Activated CD8-positive, alpha-beta T cell treated with anti-CD3 and anti-CD28 coated beads for 36 hours (primary cell): ENCODE measurements at regions not wholly inside any gene's neighbourhood (a gene's known extent, or its start where the extent isn't known, plus 50 kb on each side); places are given as distances from the start of the nearest gene placed in this dataset.

ENCODE experiments used
- ATAC-seq: fragments of 200-7000 bp; cut with Tn5 transposase; one replicate; pipeline ENCODE4 v1.10.0; 2021; ENCODE audit warnings: mild to moderate bottlenecking, moderate library complexity
- CTCF ChIA-PET: fragments of 350-600 bp; sonication (Branson Sonifier 250); formaldehyde crosslinking; loops from one replicate; lab custom pipeline; 2021; ENCODE audit warnings: antibody characterized with exemption; lab: Charles Lee
- POLR2A ChIA-PET: fragments of 350-600 bp; sonication (Branson Sonifier 250); formaldehyde crosslinking; loops from one replicate; lab custom pipeline; 2021; ENCODE audit warnings: antibody characterized with exemption; lab: Charles Lee
- DNase-seq: peaks from one replicate; pipeline ENCODE4 v3.0.0-alpha.2; 2020
- H3K27ac Mint-ChIP-seq: one replicate; pipeline ENCODE4 v1.8.0; 2021; ENCODE audit warnings: mild to moderate bottlenecking, mixed read lengths
- H3K27me3 Mint-ChIP-seq: one replicate; pipeline ENCODE4 v1.8.0; 2021; ENCODE audit warnings: mixed read lengths
- H3K36me3 Mint-ChIP-seq: one replicate; pipeline ENCODE4 v1.8.0; 2021; ENCODE audit warnings: low read depth, mixed read lengths
- H3K4me1 Mint-ChIP-seq: one replicate; pipeline ENCODE4 v1.8.0; 2021; ENCODE audit warnings: low read depth, mixed read lengths
- H3K4me3 Mint-ChIP-seq: one replicate; pipeline ENCODE4 v1.8.0; 2021; ENCODE audit warnings: mild to moderate bottlenecking, moderate library complexity, mixed read lengths
- H3K9me3 Mint-ChIP-seq: one replicate; pipeline ENCODE4 v1.8.0; 2021; ENCODE audit warnings: mixed read lengths
- CTCF ChIP-seq: fragments of 200-600 bp; IDR thresholded peaks from one replicate; pipeline ENCODE4 v1.8.0; 2022; ENCODE audit warnings: antibody characterized with exemption, mild to moderate bottlenecking
- intact Hi-C: fragments of 100-400 bp; cut with micrococcal nuclease; formaldehyde crosslinking; loops from one replicate; pipeline ENCODE4 v1.10.0; 2022

DNA sequence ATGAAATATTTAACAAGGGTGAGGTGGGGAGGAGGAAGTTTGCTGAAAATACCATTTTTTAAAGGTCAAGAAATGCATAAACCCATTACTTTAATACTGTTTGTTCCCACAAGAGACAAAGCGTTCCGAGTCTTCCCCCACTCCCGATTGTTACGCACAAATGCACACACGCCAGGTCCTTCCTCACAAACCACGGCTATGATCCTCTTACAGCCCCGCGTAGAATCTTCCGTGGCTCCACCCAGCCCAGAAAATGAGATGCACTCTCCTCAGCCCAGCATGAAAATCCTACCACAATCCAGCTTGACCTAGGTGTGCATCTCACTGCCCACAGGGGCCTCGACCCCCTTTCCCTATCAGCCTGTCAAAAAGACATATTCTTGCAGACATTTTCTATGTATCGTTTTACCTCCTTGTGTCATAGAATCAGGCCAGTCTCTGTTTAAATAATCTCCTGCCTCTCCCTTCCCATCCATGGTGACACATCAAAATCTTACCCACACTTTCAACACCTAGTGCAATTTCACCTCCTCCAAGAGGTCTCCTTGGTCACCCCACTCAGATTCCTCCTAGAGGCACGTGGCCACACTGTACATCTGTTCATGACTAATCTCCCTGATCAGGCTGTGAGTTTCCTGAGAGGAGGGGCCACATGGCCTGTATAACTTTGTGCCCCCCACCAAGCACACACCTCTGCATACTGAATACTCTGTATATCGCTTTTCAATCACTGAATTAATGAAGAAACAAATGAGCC lies 491.0 kb upstream of the KLHL29 start:
- Mint-ChIP-seq H3K36me3 (no peaks in the 10 kb centered on the region), H3K4me1 (no peaks in the 10 kb centered on the region), H3K27me3 (peaks cover 1% of the 10 kb centered on the region), H3K9me3 (no peaks in the 10 kb centered on the region), H3K4me3 (no peak overlapping the region), H3K27ac (no peak overlapping the region)
- intact Hi-C loops, result no loop called here
- no peak for DNase-seq
- POLR2A ChIA-PET, result no interaction called here
- no peak for TF ChIP-seq CTCF
- CTCF ChIA-PET, result no interaction called here
- no peak for ATAC-seq

DNA sequence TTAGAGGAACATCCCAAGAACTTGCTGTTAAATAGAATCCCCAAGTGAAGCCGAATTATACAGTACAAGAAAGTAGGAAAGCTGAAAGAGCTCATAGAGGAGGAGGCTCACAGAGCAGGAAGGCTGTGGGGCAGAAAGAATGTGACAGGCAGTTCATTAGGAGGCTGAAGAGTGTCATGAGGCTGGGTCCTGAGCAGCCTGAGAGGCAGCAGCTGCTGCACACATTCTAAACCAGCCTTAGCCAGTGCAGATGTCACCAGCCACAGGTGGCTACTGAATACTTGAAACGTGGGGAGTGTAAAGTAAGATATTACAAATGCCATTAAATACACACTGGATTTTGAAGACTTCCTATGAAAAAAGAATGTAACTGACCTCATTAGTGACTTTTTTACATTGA lies 490.2 kb upstream of the KLHL29 start:
- ChIA-PET POLR2A (no interaction called here), CTCF (no interaction called here)
- intact Hi-C loops, result no loop called here
- Mint-ChIP-seq H3K27ac (no peak overlapping the region), H3K4me1 (no peaks in the 10 kb centered on the region), H3K9me3 (no peaks in the 10 kb centered on the region), H3K4me3 (no peak overlapping the region), H3K27me3 (peaks cover 4% of the 10 kb centered on the region), H3K36me3 (no peaks in the 10 kb centered on the region)
- no peak for TF ChIP-seq CTCF
- DNase-seq, result no peak
- ATAC-seq, result no peak

GRCh38 chr2:22897428-22897827 lies 487.6 kb upstream of the KLHL29 start:
- no peaks in the 10 kb centered on the region for H3K4me1 Mint-ChIP-seq
- CTCF ChIA-PET, result no interaction called here
- intact Hi-C loops, result no loop called here
- TF ChIP-seq CTCF, result no peak
- H3K36me3 Mint-ChIP-seq, result no peaks in the 10 kb centered on the region
- H3K27me3 Mint-ChIP-seq, result peaks cover 6% of the 10 kb centered on the region
- no peaks in the 10 kb centered on the region for H3K9me3 Mint-ChIP-seq
- H3K4me3 Mint-ChIP-seq, result no peak overlapping the region
- H3K27ac Mint-ChIP-seq, result no peak overlapping the region
- DNase-seq, result no peak
- no peak for ATAC-seq
- POLR2A ChIA-PET, result no interaction called here

GRCh38 chr2:22900674-22901073 lies 484.3 kb upstream of the KLHL29 start:
- H3K27me3 Mint-ChIP-seq, result peaks cover 4% of the 10 kb centered on the region
- ATAC-seq (no peak), DNase-seq (no peak)
- no peaks in the 10 kb centered on the region for H3K9me3 Mint-ChIP-seq
- no peak for TF ChIP-seq CTCF
- no peaks in the 10 kb centered on the region for H3K36me3 Mint-ChIP-seq
- H3K27ac Mint-ChIP-seq, result no peak overlapping the region
- H3K4me1 Mint-ChIP-seq, result no peaks in the 10 kb centered on the region
- ChIA-PET POLR2A (no interaction called here), CTCF (no interaction called here)
- H3K4me3 Mint-ChIP-seq, result no peak overlapping the region
- intact Hi-C loops, result no loop called here

DNA sequence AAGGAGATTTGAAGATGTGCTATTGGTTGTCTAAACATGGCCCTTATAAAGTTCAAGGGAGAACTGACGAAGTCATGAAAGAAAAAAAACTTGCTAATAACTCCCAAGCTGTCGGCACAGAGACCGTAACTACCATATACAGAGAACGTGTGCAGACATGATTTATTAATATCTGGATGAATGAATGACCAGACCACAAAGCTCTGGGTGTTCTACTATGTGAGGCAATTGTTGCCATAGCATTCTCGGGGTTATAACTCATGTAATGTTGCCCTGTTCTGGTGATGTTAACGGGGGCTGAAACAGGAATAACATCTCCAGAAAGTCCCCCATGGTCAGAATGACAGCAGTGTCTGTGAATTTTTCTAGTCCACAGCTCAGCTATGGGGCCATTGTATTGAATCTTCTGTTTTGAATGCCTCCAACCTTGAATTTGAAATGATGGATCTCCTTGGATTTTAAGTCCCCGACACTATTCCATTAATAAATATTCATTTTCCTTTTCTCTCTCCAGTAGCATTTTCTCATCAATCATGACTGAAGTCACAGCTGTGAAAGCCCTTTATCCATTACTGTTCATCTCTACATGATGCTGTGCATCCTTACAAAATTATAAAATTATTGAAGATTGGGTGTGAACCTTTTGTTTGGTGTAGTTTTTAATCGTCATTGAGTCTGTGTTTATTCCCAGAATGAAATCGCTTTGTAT lies 483.4 kb upstream of the KLHL29 start:
- H3K9me3 Mint-ChIP-seq, result no peaks in the 10 kb centered on the region
- no peak overlapping the region for H3K4me3 Mint-ChIP-seq
- ChIA-PET POLR2A (no interaction called here), CTCF (no interaction called here)
- no peaks in the 10 kb centered on the region for H3K4me1 Mint-ChIP-seq
- no peak overlapping the region for H3K27ac Mint-ChIP-seq
- peaks cover 4% of the 10 kb centered on the region for H3K27me3 Mint-ChIP-seq
- TF ChIP-seq CTCF, result no peak
- ATAC-seq, result no peak
- intact Hi-C loops, result no loop called here
- no peaks in the 10 kb centered on the region for H3K36me3 Mint-ChIP-seq
- DNase-seq, result no peak
